K562 (cell line): ENCODE measurements at regions not wholly inside any gene's neighbourhood (a gene's known extent, or its start where the extent isn't known, plus 50 kb on each side); places are given as distances from the start of the nearest gene placed in this dataset.
"Not testable (repeated sequence)": the region's sequence is repeated elsewhere in the genome, so short reads cannot be mapped to it uniquely, and the experiment has no call there.

Experiments
- ATF2 ChIP-seq: sonication (generic); formaldehyde crosslinking; IDR thresholded peaks from 2 replicates; pipeline ENCODE4 v1.8.1; 2022; ENCODE audit warnings: missing genetic modification reagents
- CTCF ChIP-seq, 3 experiments: IDR thresholded peaks in 2 of 3; conservative IDR thresholded peaks in 1 of 3; 2 replicates each; pipeline ENCODE4 v1.5.1; 2011 to 2012; ENCODE audit warnings: low read length in 3 of 3, mild to moderate bottlenecking in 3 of 3, control low read depth in 2 of 3, improper control_type of control experiment in 1 of 3, inconsistent platforms in 1 of 3, low read depth in 1 of 3, mixed read lengths in 1 of 3, moderate library complexity in 1 of 3; ENCODE audit not compliant: insufficient read depth in 2 of 3
- HDAC6 ChIP-seq: IDR thresholded peaks from 2 replicates; pipeline ENCODE4 v1.6.1; 2012; ENCODE audit warnings: low read depth, mild to moderate bottlenecking, control low read depth, inconsistent platforms, low read length, moderate library complexity
- LARP7 ChIP-seq: fragments of 450-650 bp; IDR thresholded peaks from 2 replicates; pipeline ENCODE4 v1.6.1; 2016
- MCM3 ChIP-seq: fragments of 450-650 bp; IDR thresholded peaks from 2 replicates; pipeline ENCODE4 v1.6.1; 2016
- MYBL2 ChIP-seq, 2 experiments: fragments of 450-650 bp in 1 of 2; sonication (generic) in 1 of 2; formaldehyde crosslinking in 1 of 2; IDR thresholded peaks; 2 replicates each; pipeline versions ENCODE4 v1.6.1 to v1.8.1; 2017 to 2022; ENCODE audit warnings: borderline replicate concordance in 1 of 2, inconsistent platforms in 1 of 2, low read depth in 1 of 2, mild to moderate bottlenecking in 1 of 2, missing genetic modification reagents in 1 of 2, moderate library complexity in 1 of 2
- PBX2 ChIP-seq, 2 experiments: IDR thresholded peaks in 1 of 2; conservative IDR thresholded peaks in 1 of 2; 2 replicates each; pipeline ENCODE4 v1.6.1; 2016; ENCODE audit warnings: low read depth in 2 of 2, mild to moderate bottlenecking in 1 of 2, missing compliant biosample characterization in 1 of 2, missing genetic modification characterization in 1 of 2, moderate library complexity in 1 of 2
- RBBP5 ChIP-seq: fragments of 200-600 bp; sonication (generic); IDR thresholded peaks from 2 replicates; pipeline ENCODE4 v1.6.1; 2012; ENCODE audit warnings: borderline replicate concordance, mild to moderate bottlenecking, low read length, control low read depth, inconsistent platforms; ENCODE audit not compliant: insufficient read depth, poor library complexity, severe bottlenecking
- ZNF23 ChIP-seq: fragments of 250-450 bp; sonication (Bioruptor Pico); IDR thresholded peaks from 2 replicates; pipeline ENCODE4 v1.4.0; 2020; ENCODE audit warnings: mild to moderate bottlenecking
- ZNF384 ChIP-seq: IDR thresholded peaks from 2 replicates; pipeline ENCODE4 v1.6.1; 2012; ENCODE audit warnings: low read depth, low read length, improper control_type of control experiment
- ZNF592 ChIP-seq: fragments of 450-650 bp; IDR thresholded peaks from 2 replicates; pipeline ENCODE4 v1.6.1; 2017; ENCODE audit warnings: antibody characterized with exemption, mild to moderate bottlenecking
- ZNF778 ChIP-seq: fragments of 450-650 bp; formaldehyde crosslinking; IDR thresholded peaks from 2 replicates; pipeline ENCODE4 v1.4.0; 2020; ENCODE audit warnings: mild to moderate bottlenecking, moderate library complexity
- ZNF780A ChIP-seq: fragments of 250-450 bp; sonication (Bioruptor Pico); IDR thresholded peaks from 2 replicates; pipeline ENCODE4 v1.5.0; 2021; ENCODE audit warnings: mild to moderate bottlenecking

- TF ChIP-seq HDAC6; RBBP5; ZNF780A; CTCF (IDR thresholded peaks at IDR 0.05 in 2 of 3, conservative IDR thresholded peaks at IDR 0.05 in 1 of 3; ENCODE audit: insufficient read depth in 2 of 3, low read depth in 1 of 3, low read length in 3 of 3); ZNF23 (CRISPR knock-in tag); ZNF592; PBX2 (CRISPR knock-in tag; IDR thresholded peaks at IDR 0.05; ENCODE audit: low read depth); PBX2 (tag; conservative IDR thresholded peaks at IDR 0.05; ENCODE audit: low read depth); ATF2; ZNF384; MYBL2 (IDR thresholded peaks at IDR 0.05; ENCODE audit: low read depth); MYBL2 (CRISPR knock-in tag; IDR thresholded peaks at IDR 0.05; ENCODE audit: borderline replicate concordance); LARP7; MCM3; ZNF778 (CRISPR knock-in tag): not testable (repeated sequence)
These were observed 1205.4 kb upstream of the SPRY2 start for GRCh38 chr13:81546294-81546693.
